Activated naive CD8-positive, alpha-beta T cell treated with anti-CD3 and anti-CD28 coated beads, Interleukin-2, amount 10 ng/mL, durations not matched to agents 7 days and 5 days (primary cell): ENCODE measurements at regions not wholly inside any gene's neighbourhood (a gene's known extent, or its start where the extent isn't known, plus 50 kb on each side); places are given as distances from the start of the nearest gene placed in this dataset.

ENCODE experiments used
- ATAC-seq: fragments of 150-1000 bp; cut with Tn5 transposase; one replicate; pipeline ENCODE4 v1.10.0; 2021; ENCODE audit warnings: low read depth, moderate library complexity
- POLR2A ChIA-PET: fragments of 350-600 bp; sonication (Branson Sonifier 250); formaldehyde crosslinking; loops from one replicate; lab custom pipeline; 2021; ENCODE audit warnings: antibody characterized with exemption; lab: Charles Lee
- DNase-seq: peaks from one replicate; pipeline ENCODE4 v3.0.0; 2021
- H3K27ac Mint-ChIP-seq: one replicate; pipeline ENCODE4 v1.8.0; 2022; ENCODE audit warnings: mild to moderate bottlenecking, mixed read lengths
- H3K27me3 Mint-ChIP-seq: one replicate; pipeline ENCODE4 v1.8.0; 2022; ENCODE audit warnings: mild to moderate bottlenecking, moderate library complexity, mixed read lengths
- H3K36me3 Mint-ChIP-seq: one replicate; pipeline ENCODE4 v1.8.0; 2021; ENCODE audit warnings: mild to moderate bottlenecking, mixed read lengths
- H3K4me1 Mint-ChIP-seq: one replicate; pipeline ENCODE4 v1.8.0; 2021; ENCODE audit warnings: mixed read lengths
- H3K4me3 Mint-ChIP-seq: one replicate; pipeline ENCODE4 v1.8.0; 2022; ENCODE audit warnings: mild to moderate bottlenecking, moderate library complexity, mixed read lengths
- H3K9me3 Mint-ChIP-seq: one replicate; pipeline ENCODE4 v1.8.0; 2021; ENCODE audit warnings: mixed read lengths

- no peaks in the 10 kb centered on the region for H3K27me3 Mint-ChIP-seq
- H3K9me3 Mint-ChIP-seq, result peaks cover 15% of the 10 kb centered on the region
- no peaks in the 10 kb centered on the region for H3K4me1 Mint-ChIP-seq
- H3K27ac Mint-ChIP-seq, result no peak overlapping the region
- no peak overlapping the region for H3K4me3 Mint-ChIP-seq
- DNase-seq, result no peak
- no peak for ATAC-seq
- no peaks in the 10 kb centered on the region for H3K36me3 Mint-ChIP-seq
- POLR2A ChIA-PET, result no interaction called here
These were observed 362.6 kb downstream of the FGFR2 start for GRCh38 chr10:121235692-121236091.

- no peak overlapping the region for H3K27ac Mint-ChIP-seq
- POLR2A ChIA-PET, result no interaction called here
- H3K4me1 Mint-ChIP-seq, result no peaks in the 10 kb centered on the region
- no peak overlapping the region for H3K4me3 Mint-ChIP-seq
- ATAC-seq (no peak), DNase-seq (no peak)
- peaks cover 15% of the 10 kb centered on the region for H3K9me3 Mint-ChIP-seq
- H3K27me3 Mint-ChIP-seq, result no peaks in the 10 kb centered on the region
- no peaks in the 10 kb centered on the region for H3K36me3 Mint-ChIP-seq
These were observed 361.6 kb downstream of the FGFR2 start for GRCh38 chr10:121236621-121237020.

GRCh38 chr10:121237718-121238117 is 360.5 kb downstream of the FGFR2 start:
- ATAC-seq, result no peak
- no peaks in the 10 kb centered on the region for H3K4me1 Mint-ChIP-seq
- H3K9me3 Mint-ChIP-seq, result peaks cover 14% of the 10 kb centered on the region
- peaks cover 2% of the 10 kb centered on the region for H3K27me3 Mint-ChIP-seq
- no peak overlapping the region for H3K4me3 Mint-ChIP-seq
- no peak for DNase-seq
- H3K27ac Mint-ChIP-seq, result no peak overlapping the region
- POLR2A ChIA-PET, result no interaction called here
- H3K36me3 Mint-ChIP-seq, result no peaks in the 10 kb centered on the region

GRCh38 chr10:121240011-121240410 is 358.2 kb downstream of the FGFR2 start:
- Mint-ChIP-seq H3K4me3 (no peak overlapping the region), H3K4me1 (no peaks in the 10 kb centered on the region), H3K27me3 (peaks cover 2% of the 10 kb centered on the region), H3K36me3 (no peaks in the 10 kb centered on the region), H3K27ac (no peak overlapping the region), H3K9me3 (peaks cover 15% of the 10 kb centered on the region)
- POLR2A ChIA-PET, result no interaction called here
- DNase-seq, result no peak
- ATAC-seq, result no peak

GRCh38 chr10:121240556-121240955 is 357.7 kb downstream of the FGFR2 start:
- no peaks in the 10 kb centered on the region for H3K4me1 Mint-ChIP-seq
- no peak for ATAC-seq
- H3K9me3 Mint-ChIP-seq, result peaks cover 14% of the 10 kb centered on the region
- peaks cover 2% of the 10 kb centered on the region for H3K27me3 Mint-ChIP-seq
- POLR2A ChIA-PET, result no interaction called here
- DNase-seq, result no peak
- H3K27ac Mint-ChIP-seq, result no peak overlapping the region
- no peak overlapping the region for H3K4me3 Mint-ChIP-seq
- H3K36me3 Mint-ChIP-seq, result no peaks in the 10 kb centered on the region

- H3K4me3 Mint-ChIP-seq, result no peak overlapping the region
- peaks cover 2% of the 10 kb centered on the region for H3K27me3 Mint-ChIP-seq
- no peak overlapping the region for H3K27ac Mint-ChIP-seq
- H3K9me3 Mint-ChIP-seq, result peaks cover 8% of the 10 kb centered on the region
- H3K4me1 Mint-ChIP-seq, result no peaks in the 10 kb centered on the region
- DNase-seq, result no peak
- POLR2A ChIA-PET, result no interaction called here
- no peaks in the 10 kb centered on the region for H3K36me3 Mint-ChIP-seq
- no peak for ATAC-seq
These were observed 356.9 kb downstream of the FGFR2 start for GRCh38 chr10:121241337-121241736.

- H3K4me1 Mint-ChIP-seq, result no peaks in the 10 kb centered on the region
- H3K9me3 Mint-ChIP-seq, result peaks cover 8% of the 10 kb centered on the region
- no peak for ATAC-seq
- no peak overlapping the region for H3K27ac Mint-ChIP-seq
- H3K36me3 Mint-ChIP-seq, result no peaks in the 10 kb centered on the region
- POLR2A ChIA-PET, result no interaction called here
- H3K4me3 Mint-ChIP-seq, result no peak overlapping the region
- H3K27me3 Mint-ChIP-seq, result peaks cover 5% of the 10 kb centered on the region
- DNase-seq, result no peak
These were observed 355.3 kb downstream of the FGFR2 start for GRCh38 chr10:121242741-121243608.

GRCh38 chr10:121243609-121244241 is 354.5 kb downstream of the FGFR2 start:
- Mint-ChIP-seq H3K9me3 (peaks cover 2% of the 10 kb centered on the region), H3K36me3 (no peaks in the 10 kb centered on the region), H3K27ac (no peak overlapping the region), H3K4me1 (no peaks in the 10 kb centered on the region), H3K4me3 (no peak overlapping the region), H3K27me3 (peaks cover 5% of the 10 kb centered on the region)
- DNase-seq, result no peak
- POLR2A ChIA-PET, result no interaction called here
- no peak for ATAC-seq

GRCh38 chr10:121244818-121245217 is 353.4 kb downstream of the FGFR2 start:
- Mint-ChIP-seq H3K27ac (no peak overlapping the region), H3K36me3 (no peaks in the 10 kb centered on the region), H3K27me3 (peaks cover 5% of the 10 kb centered on the region), H3K9me3 (peaks cover 2% of the 10 kb centered on the region), H3K4me3 (no peak overlapping the region), H3K4me1 (no peaks in the 10 kb centered on the region)
- ATAC-seq (no peak), DNase-seq (no peak)
- POLR2A ChIA-PET, result no interaction called here

- POLR2A ChIA-PET, result no interaction called here
- H3K27ac Mint-ChIP-seq, result no peak overlapping the region
- no peak for DNase-seq
- no peaks in the 10 kb centered on the region for H3K4me1 Mint-ChIP-seq
- H3K4me3 Mint-ChIP-seq, result no peak overlapping the region
- peaks cover 5% of the 10 kb centered on the region for H3K27me3 Mint-ChIP-seq
- H3K36me3 Mint-ChIP-seq, result no peaks in the 10 kb centered on the region
- no peak for ATAC-seq
- peaks cover 3% of the 10 kb centered on the region for H3K9me3 Mint-ChIP-seq
These were observed 352.5 kb downstream of the FGFR2 start for GRCh38 chr10:121245754-121246153.

GRCh38 chr10:121248266-121248665 is 350.0 kb downstream of the FGFR2 start:
- Mint-ChIP-seq H3K4me3 (no peak overlapping the region), H3K9me3 (peaks cover 3% of the 10 kb centered on the region), H3K36me3 (no peaks in the 10 kb centered on the region), H3K27ac (no peak overlapping the region), H3K27me3 (peaks cover 3% of the 10 kb centered on the region), H3K4me1 (no peaks in the 10 kb centered on the region)
- ATAC-seq (no peak), DNase-seq (no peak)
- POLR2A ChIA-PET, result no interaction called here

- Mint-ChIP-seq H3K9me3 (peaks cover 2% of the 10 kb centered on the region), H3K4me1 (no peaks in the 10 kb centered on the region), H3K4me3 (no peak overlapping the region), H3K36me3 (no peaks in the 10 kb centered on the region), H3K27ac (no peak overlapping the region), H3K27me3 (peaks cover 3% of the 10 kb centered on the region)
- POLR2A ChIA-PET, result no interaction called here
- ATAC-seq (no peak), DNase-seq (no peak)
These were observed 347.1 kb downstream of the FGFR2 start for GRCh38 chr10:121250995-121251764.

GRCh38 chr10:121252756-121253155 is 345.5 kb downstream of the FGFR2 start:
- DNase-seq, result no peak
- Mint-ChIP-seq H3K4me1 (no peaks in the 10 kb centered on the region), H3K9me3 (peaks cover 2% of the 10 kb centered on the region), H3K27ac (no peak overlapping the region), H3K27me3 (peaks cover 2% of the 10 kb centered on the region), H3K4me3 (no peak overlapping the region), H3K36me3 (no peaks in the 10 kb centered on the region)
- ATAC-seq, result no peak
- POLR2A ChIA-PET, result no interaction called here
